Stomach (tissue), 4 donors: ENCODE measurements at regions not wholly inside any gene's neighbourhood (a gene's known extent, or its start where the extent isn't known, plus 50 kb on each side); places are given as distances from the start of the nearest gene placed in this dataset.

Experiments used
- CTCF ChIP-seq, 7 experiments: fragments of 450-650 bp in 4 of 7; fragments of 200-600 bp in 3 of 7; sonication (generic) in 3 of 7; IDR thresholded peaks; one replicate each; pipeline ENCODE4 v1.5.1; 2016 to 2019; ENCODE audit warnings: antibody characterized with exemption in 7 of 7, control low read depth in 2 of 7, mild to moderate bottlenecking in 1 of 7
- EP300 ChIP-seq: sonication (generic); formaldehyde crosslinking; IDR thresholded peaks from one replicate; pipeline ENCODE4 v1.6.1; 2017; ENCODE audit warnings: antibody characterized with exemption
- POLR2AphosphoS5 ChIP-seq, 3 donors: sonication (generic); formaldehyde crosslinking; IDR thresholded peaks; one replicate each; pipeline ENCODE4 v1.6.1; 2016; ENCODE audit warnings: antibody characterized with exemption in 3 of 3

DNA sequence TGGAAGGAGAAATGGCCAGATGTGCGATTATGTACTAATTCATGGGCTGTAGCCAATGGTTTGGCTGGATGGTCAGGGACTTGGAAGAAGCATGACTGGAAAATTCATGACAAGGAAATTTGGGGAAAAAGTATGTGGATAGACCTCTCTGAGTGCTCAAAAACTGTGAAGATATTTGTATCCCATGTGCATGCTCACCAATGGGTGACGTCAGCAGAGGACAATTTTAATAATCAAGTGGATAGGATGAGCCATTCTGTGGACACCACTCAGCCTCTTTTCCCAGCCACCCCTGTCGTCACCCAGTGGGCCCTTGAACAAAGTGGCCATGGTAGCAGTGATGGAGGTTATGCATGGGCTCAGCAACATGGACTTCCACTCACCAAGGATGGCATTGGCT is 490.9 kb upstream of the CBLB start:
- TF ChIP-seq CTCF (IDR thresholded peaks at IDR 0.05): no peak
- no peak for TF ChIP-seq POLR2AphosphoS5 (IDR thresholded peaks at IDR 0.05)
- TF ChIP-seq EP300: no peak
